ELR (cell line): ENCODE measurements at regions not wholly inside any gene's neighbourhood (a gene's known extent, or its start where the extent isn't known, plus 50 kb on each side); places are given as distances from the start of the nearest gene placed in this dataset.

ENCODE experiments used
- DNase-seq: peaks from one replicate; pipeline ENCODE4 v3.0.0-alpha.2; 2015; ENCODE audit warnings: low read depth

- no peak for DNase-seq
These were observed 565.7 kb downstream of the TCERG1L start for GRCh38 chr10:130745821-130746220.

- no peak for DNase-seq
These were observed 565.2 kb downstream of the TCERG1L start for GRCh38 chr10:130746311-130746710.

- DNase-seq, result no peak
These were observed 564.2 kb downstream of the TCERG1L start for GRCh38 chr10:130747356-130747755.

GRCh38 chr10:130747946-130748345 is 563.6 kb downstream of the TCERG1L start:
- DNase-seq, result no peak

GRCh38 chr10:130748409-130749057 is 563.0 kb downstream of the TCERG1L start:
- DNase-seq, result no peak

- no peak for DNase-seq
These were observed 561.6 kb downstream of the TCERG1L start for GRCh38 chr10:130749911-130750310.

- DNase-seq, result no peak
These were observed 561.1 kb downstream of the TCERG1L start for GRCh38 chr10:130750441-130750840.

GRCh38 chr10:130751106-130751840 is 560.2 kb downstream of the TCERG1L start:
- no peak for DNase-seq

GRCh38 chr10:130751851-130752250 is 559.7 kb downstream of the TCERG1L start:
- DNase-seq, result no peak

- no peak for DNase-seq
These were observed 554.9 kb downstream of the TCERG1L start for GRCh38 chr10:130756651-130757050.

GRCh38 chr10:130757271-130757670 is 554.2 kb downstream of the TCERG1L start:
- DNase-seq, result no peak

GRCh38 chr10:130757821-130758489 is 553.6 kb downstream of the TCERG1L start:
- DNase-seq, result no peak

- no peak for DNase-seq
These were observed 553.0 kb downstream of the TCERG1L start for GRCh38 chr10:130758529-130758928.

- DNase-seq, result no peak
These were observed 550.4 kb downstream of the TCERG1L start for GRCh38 chr10:130761032-130761575.

GRCh38 chr10:130761788-130762301 is 549.7 kb downstream of the TCERG1L start:
- DNase-seq, result no peak

- no peak for DNase-seq
These were observed 549.0 kb downstream of the TCERG1L start for GRCh38 chr10:130762491-130762890.

- no peak for DNase-seq
These were observed 548.5 kb downstream of the TCERG1L start for GRCh38 chr10:130763071-130763470.

- DNase-seq, result no peak
These were observed 548.0 kb downstream of the TCERG1L start for GRCh38 chr10:130763491-130763890.

GRCh38 chr10:130764651-130765050 is 546.9 kb downstream of the TCERG1L start:
- DNase-seq, result no peak

GRCh38 chr10:130766071-130766470 is 545.5 kb downstream of the TCERG1L start:
- DNase-seq, result no peak

- DNase-seq, result no peak
These were observed 544.3 kb downstream of the TCERG1L start for GRCh38 chr10:130767116-130767730.
